DND-41 (cell line): ENCODE measurements at regions not wholly inside any gene's neighbourhood (a gene's known extent, or its start where the extent isn't known, plus 50 kb on each side); places are given as distances from the start of the nearest gene placed in this dataset.

Experiments
- ATAC-seq: fragments of 200-7000 bp; cut with Tn5 transposase; 3 replicates; pipeline ENCODE4 v1.9.1; 2021; ENCODE audit warnings: low read depth; ENCODE audit not compliant: insufficient read depth
- DNase-seq: peaks from one replicate; pipeline ENCODE4 v3.0.0-alpha.2; 2020
- H2AFZ ChIP-seq: 2 replicates; pipeline ENCODE4 v1.6.0; 2012; ENCODE audit warnings: low read depth, low read length
- H3K27ac ChIP-seq: 2 replicates; pipeline ENCODE4 v1.5.1; 2012; ENCODE audit warnings: low read length, inconsistent platforms
- H3K27me3 ChIP-seq: fragments of 200-600 bp; sonication (generic); 2 replicates; pipeline ENCODE4 v1.6.0; 2012; ENCODE audit warnings: low read length, mild to moderate bottlenecking, inconsistent platforms; ENCODE audit not compliant: insufficient read depth, poor library complexity
- H3K36me3 ChIP-seq: 2 replicates; pipeline ENCODE4 v1.5.1; 2012; ENCODE audit warnings: low read length, inconsistent platforms; ENCODE audit not compliant: insufficient read depth
- H3K4me1 ChIP-seq: 2 replicates; pipeline ENCODE4 v1.5.1; 2012; ENCODE audit warnings: mild to moderate bottlenecking, low read length; ENCODE audit not compliant: insufficient read depth
- H3K4me2 ChIP-seq: 2 replicates; pipeline ENCODE4 v1.6.0; 2012; ENCODE audit warnings: mild to moderate bottlenecking, moderate library complexity, low read length, inconsistent platforms; ENCODE audit not compliant: insufficient read depth
- H3K4me3 ChIP-seq, 2 experiments: fragments of 200-600 bp in 1 of 2; shearing (Covaris generic) in 1 of 2; 2 replicates each; pipeline ENCODE4 v1.5.1; 2012 to 2016; ENCODE audit warnings: inconsistent platforms in 2 of 2, low read length in 2 of 2, mild to moderate bottlenecking in 2 of 2, low read depth in 1 of 2, moderate library complexity in 1 of 2
- H3K79me2 ChIP-seq: 2 replicates; pipeline ENCODE4 v1.6.0; 2012; ENCODE audit warnings: low read length, inconsistent platforms; ENCODE audit not compliant: insufficient read depth
- H3K9ac ChIP-seq: 2 replicates; pipeline ENCODE4 v1.6.0; 2012; ENCODE audit warnings: low read depth, mild to moderate bottlenecking, inconsistent platforms, low read length, moderate library complexity
- H3K9me3 ChIP-seq: 2 replicates; pipeline ENCODE4 v1.5.1; 2012; ENCODE audit warnings: low read length, moderate library complexity, mild to moderate bottlenecking, inconsistent platforms; ENCODE audit not compliant: insufficient read depth, severe bottlenecking
- H4K20me1 ChIP-seq: 2 replicates; pipeline ENCODE4 v1.6.0; 2012; ENCODE audit warnings: low read length; ENCODE audit not compliant: insufficient read depth
- EZH2 ChIP-seq: IDR thresholded peaks from 3 replicates; pipeline ENCODE4 v1.6.1; 2012; ENCODE audit warnings: borderline replicate concordance, low read depth, mild to moderate bottlenecking, moderate library complexity, low read length, inconsistent platforms; ENCODE audit not compliant: severe bottlenecking
- TF ChIP-seq, protein P1 (sequence below): IDR thresholded peaks from 2 replicates; pipeline ENCODE4 v1.5.1; 2012; ENCODE audit warnings: borderline replicate concordance, low read length, moderate library complexity, mild to moderate bottlenecking; ENCODE audit not compliant: poor library complexity, severe bottlenecking; ENCODE audit errors: extremely low read depth

DNA sequence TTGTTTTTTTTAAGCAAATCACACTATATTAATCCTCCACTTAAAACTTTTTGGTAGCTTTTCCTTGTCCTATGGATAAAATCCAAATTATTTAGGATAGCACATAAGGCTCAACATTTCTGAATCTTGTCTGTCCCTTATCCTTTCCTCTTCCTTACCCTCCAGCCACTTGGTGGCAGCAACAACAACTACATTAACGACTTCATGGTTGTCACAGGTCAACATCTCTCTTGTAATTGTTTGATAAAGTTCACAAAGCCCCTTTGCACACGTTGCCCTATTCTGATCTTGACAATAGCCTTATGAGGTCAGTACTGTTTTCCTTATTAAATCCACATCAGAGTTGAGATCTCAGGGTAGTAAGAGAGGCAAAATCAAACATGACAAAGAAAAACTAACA, 269.0 kb upstream of the PABPC4L start:
- no peak overlapping the region for H3K9ac ChIP-seq
- no peak overlapping the region for H3K4me2 ChIP-seq
- H3K9me3 ChIP-seq, result peaks cover 11% of the 10 kb centered on the region
- H3K4me3 ChIP-seq, result no peak overlapping the region
- H3K4me1 ChIP-seq, result no peaks in the 10 kb centered on the region
- no peak overlapping the region for H3K27ac ChIP-seq
- no peaks in the 10 kb centered on the region for H3K79me2 ChIP-seq
- H2AFZ ChIP-seq, result peak overlapping the region; percentile 3; the same call in 1 of the 2 replicates
- TF ChIP-seq, protein P1, sequence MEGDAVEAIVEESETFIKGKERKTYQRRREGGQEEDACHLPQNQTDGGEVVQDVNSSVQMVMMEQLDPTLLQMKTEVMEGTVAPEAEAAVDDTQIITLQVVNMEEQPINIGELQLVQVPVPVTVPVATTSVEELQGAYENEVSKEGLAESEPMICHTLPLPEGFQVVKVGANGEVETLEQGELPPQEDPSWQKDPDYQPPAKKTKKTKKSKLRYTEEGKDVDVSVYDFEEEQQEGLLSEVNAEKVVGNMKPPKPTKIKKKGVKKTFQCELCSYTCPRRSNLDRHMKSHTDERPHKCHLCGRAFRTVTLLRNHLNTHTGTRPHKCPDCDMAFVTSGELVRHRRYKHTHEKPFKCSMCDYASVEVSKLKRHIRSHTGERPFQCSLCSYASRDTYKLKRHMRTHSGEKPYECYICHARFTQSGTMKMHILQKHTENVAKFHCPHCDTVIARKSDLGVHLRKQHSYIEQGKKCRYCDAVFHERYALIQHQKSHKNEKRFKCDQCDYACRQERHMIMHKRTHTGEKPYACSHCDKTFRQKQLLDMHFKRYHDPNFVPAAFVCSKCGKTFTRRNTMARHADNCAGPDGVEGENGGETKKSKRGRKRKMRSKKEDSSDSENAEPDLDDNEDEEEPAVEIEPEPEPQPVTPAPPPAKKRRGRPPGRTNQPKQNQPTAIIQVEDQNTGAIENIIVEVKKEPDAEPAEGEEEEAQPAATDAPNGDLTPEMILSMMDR, result peak; percentile 42
- no peak for TF ChIP-seq EZH2
- H4K20me1 ChIP-seq, result no peaks in the 10 kb centered on the region
- no peak for ATAC-seq
- H3K27me3 ChIP-seq, result no peaks in the 10 kb centered on the region
- DNase-seq, result no peak
- H3K36me3 ChIP-seq, result no peaks in the 10 kb centered on the region

GRCh38 chr4:134465417-134465816, 263.8 kb upstream of the PABPC4L start:
- no peak for ATAC-seq
- DNase-seq, result no peak
- TF ChIP-seq, protein P1, result no peak
- TF ChIP-seq EZH2, result no peak

DNA sequence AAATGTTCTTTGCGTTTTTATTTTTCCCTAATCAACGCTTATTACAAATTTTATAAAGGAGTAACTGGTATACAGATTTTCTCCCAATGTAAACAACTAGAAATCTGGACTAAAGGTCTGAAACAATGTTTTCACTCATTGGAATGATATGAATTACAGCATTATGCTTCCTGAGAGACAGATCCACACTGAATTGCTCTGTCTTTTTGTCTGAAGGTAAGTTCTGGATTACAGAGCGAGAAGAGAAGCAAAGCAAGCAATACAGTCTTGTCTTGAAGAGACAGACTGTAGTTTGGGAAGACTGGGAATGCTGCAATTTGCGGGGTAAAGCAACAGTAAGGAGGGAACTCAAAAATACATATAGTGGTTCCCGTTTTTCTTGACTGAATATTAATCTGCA, 262.2 kb upstream of the PABPC4L start:
- H3K27ac ChIP-seq, result no peak overlapping the region
- no peak overlapping the region for H3K4me2 ChIP-seq
- H3K4me3 ChIP-seq, result no peak overlapping the region
- no peak overlapping the region for H2AFZ ChIP-seq
- H4K20me1 ChIP-seq, result no peaks in the 10 kb centered on the region
- H3K79me2 ChIP-seq, result no peaks in the 10 kb centered on the region
- no peaks in the 10 kb centered on the region for H3K4me1 ChIP-seq
- DNase-seq (no peak), ATAC-seq (no peak)
- TF ChIP-seq, protein P1, result no peak
- no peak for TF ChIP-seq EZH2
- H3K9ac ChIP-seq, result no peak overlapping the region
- peaks cover 23% of the 10 kb centered on the region for H3K9me3 ChIP-seq
- H3K27me3 ChIP-seq, result no peaks in the 10 kb centered on the region
- H3K36me3 ChIP-seq, result peaks cover 3% of the 10 kb centered on the region; the same call in 1 of the 2 replicates

More at GRCh38 chr4:134465417-134465816, 263.8 kb upstream of the PABPC4L start:
- H3K4me1 ChIP-seq, result no peaks in the 10 kb centered on the region
- H3K27me3 ChIP-seq, result no peaks in the 10 kb centered on the region
- H3K9ac ChIP-seq, result no peak overlapping the region
- no peak overlapping the region for H2AFZ ChIP-seq
- H3K9me3 ChIP-seq, result peaks cover 12% of the 10 kb centered on the region
- peaks cover under 1% of the 10 kb centered on the region; the same call in 1 of the 2 replicates for H3K36me3 ChIP-seq
- no peak overlapping the region for H3K27ac ChIP-seq
- no peaks in the 10 kb centered on the region for H3K79me2 ChIP-seq
- no peak overlapping the region for H3K4me2 ChIP-seq
- no peak overlapping the region for H3K4me3 ChIP-seq
- no peaks in the 10 kb centered on the region for H4K20me1 ChIP-seq

- no peaks in the 10 kb centered on the region for H3K9me3 ChIP-seq
- H3K36me3 ChIP-seq, result no peaks in the 10 kb centered on the region
- H4K20me1 ChIP-seq, result no peaks in the 10 kb centered on the region
- no peaks in the 10 kb centered on the region for H3K4me1 ChIP-seq
- H3K4me2 ChIP-seq, result no peak overlapping the region
- no peaks in the 10 kb centered on the region for H3K79me2 ChIP-seq
- TF ChIP-seq, protein P1, result no peak
- no peak overlapping the region for H3K4me3 ChIP-seq
- no peak overlapping the region for H3K9ac ChIP-seq
- ATAC-seq (no peak), DNase-seq (no peak)
- H3K27me3 ChIP-seq, result no peaks in the 10 kb centered on the region
- H3K27ac ChIP-seq, result no peak overlapping the region
- 0 out of 2 replicates have a peak overlapping the region, but pooled peaks have one; percentile 30 for H2AFZ ChIP-seq
Observed at GRCh38 chr4:134426821-134427220, 225.2 kb upstream of the PABPC4L start.
